Esophagus muscularis mucosa (tissue), 4 donors: ENCODE measurements at regions not wholly inside any gene's neighbourhood (a gene's known extent, or its start where the extent isn't known, plus 50 kb on each side); places are given as distances from the start of the nearest gene placed in this dataset.
"Not testable (repeated sequence)": the region's sequence is repeated elsewhere in the genome, so short reads cannot be mapped to it uniquely, and the experiment has no call there.

Experiments
- DNase-seq: peaks from one replicate; pipeline ENCODE4 v3.0.0-alpha.2; 2017; ENCODE audit errors: extremely low spot score
- H3K27ac ChIP-seq, 4 donors: fragments of 200-600 bp; sonication (generic); replicated peaks in 1 of 4; 1 replicate in 3 of 4; 2 replicates in 1 of 4; pipeline ENCODE4 v1.5.1; 2016 to 2019; ENCODE audit warnings: mild to moderate bottlenecking in 1 of 4
- H3K27me3 ChIP-seq, 4 donors: fragments of 200-600 bp; sonication (generic); one replicate each; pipeline versions ENCODE4 v1.5.1 to v1.6.0; 2016 to 2019
- H3K36me3 ChIP-seq, 4 donors: fragments of 200-600 bp; sonication (generic); one replicate each; pipeline ENCODE4 v1.5.1; 2016 to 2019
- H3K4me1 ChIP-seq, 4 donors: fragments of 200-600 bp; sonication (generic); one replicate each; pipeline ENCODE4 v1.5.1; 2016 to 2019
- H3K4me3 ChIP-seq, 4 donors: fragments of 200-600 bp; sonication (generic); 1 replicate in 2 of 4; 2 replicates in 2 of 4; pipeline ENCODE4 v1.5.1; 2016 to 2019; ENCODE audit warnings: mild to moderate bottlenecking in 4 of 4, moderate library complexity in 1 of 4
- H3K9me3 ChIP-seq, 4 donors: fragments of 200-600 bp; sonication (generic); 1 replicate in 3 of 4; 2 replicates in 1 of 4; pipeline ENCODE4 v1.5.1; 2016 to 2019
- EP300 ChIP-seq: sonication (generic); formaldehyde crosslinking; IDR thresholded peaks from one replicate; pipeline ENCODE4 v1.6.1; 2017; ENCODE audit warnings: antibody characterized with exemption
- POLR2A ChIP-seq: fragments of 450-650 bp; IDR thresholded peaks from one replicate; pipeline ENCODE4 v1.6.1; 2017; ENCODE audit warnings: antibody characterized with exemption, moderate library complexity, mild to moderate bottlenecking, low read depth
- POLR2AphosphoS5 ChIP-seq, 2 donors: sonication (generic); formaldehyde crosslinking; IDR thresholded peaks; one replicate each; pipeline ENCODE4 v1.6.1; 2017; ENCODE audit warnings: antibody characterized with exemption in 2 of 2
- WGBS: methylation state at CpG from one replicate; pipeline ENCODE4 v1.1.5; 2018; 5-methylcytosine and 5-hydroxymethylcytosine counted together
- intact Hi-C: fragments of 100-400 bp; cut with DNase I; formaldehyde crosslinking; loops from one replicate; pipeline ENCODE4 v1.15.1; 2023
- TF ChIP-seq, protein P1 (sequence below), 3 experiments: fragments of 200-600 bp in 2 of 3; fragments of 450-650 bp in 1 of 3; sonication (generic) in 2 of 3; IDR thresholded peaks; one replicate each; pipeline ENCODE4 v1.5.1; 2017 to 2019; ENCODE audit warnings: antibody characterized with exemption in 3 of 3, mild to moderate bottlenecking in 2 of 3, moderate library complexity in 1 of 3

DNA sequence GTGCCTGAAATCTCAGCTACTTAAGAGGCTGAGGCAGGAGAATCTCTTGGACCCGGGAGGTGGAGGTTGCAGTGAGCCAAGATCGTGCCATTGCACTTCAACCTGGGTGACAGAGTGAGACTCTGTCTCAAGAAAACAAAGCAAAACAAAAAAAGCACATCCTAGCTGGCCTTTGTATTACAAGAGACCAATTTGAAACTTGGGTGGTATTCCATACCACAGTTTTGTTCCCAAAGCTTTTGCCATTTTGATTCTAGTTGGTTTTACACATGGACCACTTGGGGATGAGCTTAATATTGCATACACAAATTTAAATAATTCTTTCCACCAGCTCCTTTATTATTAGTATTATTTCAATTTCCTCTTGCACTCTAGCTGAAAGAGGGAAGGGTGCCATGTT, 276.9 kb upstream of the SLC16A7 start:
- no peak overlapping the region for H3K4me3 ChIP-seq
- 96% methylated on average over 2 of the region's 2 CpGs for WGBS
- no peak overlapping the region for H3K27ac ChIP-seq
- H3K36me3 ChIP-seq, result no peaks in the 10 kb centered on the region
- no peaks in the 10 kb centered on the region for H3K9me3 ChIP-seq
- H3K4me1 ChIP-seq, result no peaks in the 10 kb centered on the region
- H3K27me3 ChIP-seq, result no peaks in the 10 kb centered on the region
- intact Hi-C loops, result no loop called here
- TF ChIP-seq, protein P1, sequence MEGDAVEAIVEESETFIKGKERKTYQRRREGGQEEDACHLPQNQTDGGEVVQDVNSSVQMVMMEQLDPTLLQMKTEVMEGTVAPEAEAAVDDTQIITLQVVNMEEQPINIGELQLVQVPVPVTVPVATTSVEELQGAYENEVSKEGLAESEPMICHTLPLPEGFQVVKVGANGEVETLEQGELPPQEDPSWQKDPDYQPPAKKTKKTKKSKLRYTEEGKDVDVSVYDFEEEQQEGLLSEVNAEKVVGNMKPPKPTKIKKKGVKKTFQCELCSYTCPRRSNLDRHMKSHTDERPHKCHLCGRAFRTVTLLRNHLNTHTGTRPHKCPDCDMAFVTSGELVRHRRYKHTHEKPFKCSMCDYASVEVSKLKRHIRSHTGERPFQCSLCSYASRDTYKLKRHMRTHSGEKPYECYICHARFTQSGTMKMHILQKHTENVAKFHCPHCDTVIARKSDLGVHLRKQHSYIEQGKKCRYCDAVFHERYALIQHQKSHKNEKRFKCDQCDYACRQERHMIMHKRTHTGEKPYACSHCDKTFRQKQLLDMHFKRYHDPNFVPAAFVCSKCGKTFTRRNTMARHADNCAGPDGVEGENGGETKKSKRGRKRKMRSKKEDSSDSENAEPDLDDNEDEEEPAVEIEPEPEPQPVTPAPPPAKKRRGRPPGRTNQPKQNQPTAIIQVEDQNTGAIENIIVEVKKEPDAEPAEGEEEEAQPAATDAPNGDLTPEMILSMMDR (IDR thresholded peaks at IDR 0.05), result no peak
- no peak for TF ChIP-seq POLR2AphosphoS5 (IDR thresholded peaks at IDR 0.05)
- no peak for TF ChIP-seq POLR2A
- TF ChIP-seq EP300, result no peak
- no peak for DNase-seq

DNA sequence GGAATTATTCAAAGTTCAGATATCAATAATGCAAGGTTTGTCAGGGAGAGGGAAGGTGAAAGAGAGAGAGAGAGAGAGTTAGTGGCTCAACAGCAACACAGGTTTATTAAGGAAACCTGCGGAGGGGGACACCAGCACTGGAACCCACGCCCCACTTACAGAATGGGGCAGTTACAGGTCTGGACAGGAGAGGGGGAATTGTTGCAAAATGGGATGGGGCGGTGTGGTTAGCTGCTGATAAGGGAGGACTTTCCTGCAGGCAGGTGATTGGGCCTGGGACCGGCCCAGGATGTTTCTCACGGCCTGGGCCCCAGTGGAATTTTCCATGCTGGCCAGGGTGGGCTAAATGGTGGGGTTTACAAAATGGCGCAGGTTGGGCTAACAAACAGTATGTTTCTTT, 278.2 kb upstream of the SLC16A7 start:
- WGBS, result 87% methylated on average over 6 of the region's 6 CpGs
- H3K4me1 ChIP-seq, result no peaks in the 10 kb centered on the region
- no peak for DNase-seq
- no peak overlapping the region for H3K27ac ChIP-seq
- H3K4me3 ChIP-seq, result no peak overlapping the region
- peaks cover 0 to 2% (median 0%) of the 10 kb centered on the region in 4 donors for H3K9me3 ChIP-seq
- intact Hi-C loops, result no loop called here
- TF ChIP-seq POLR2AphosphoS5 (IDR thresholded peaks at IDR 0.05) (no peak), POLR2A (no peak), EP300 (no peak)
- TF ChIP-seq, protein P1 (IDR thresholded peaks at IDR 0.05), result no peak
- H3K36me3 ChIP-seq, result no peaks in the 10 kb centered on the region
- no peaks in the 10 kb centered on the region for H3K27me3 ChIP-seq

DNA sequence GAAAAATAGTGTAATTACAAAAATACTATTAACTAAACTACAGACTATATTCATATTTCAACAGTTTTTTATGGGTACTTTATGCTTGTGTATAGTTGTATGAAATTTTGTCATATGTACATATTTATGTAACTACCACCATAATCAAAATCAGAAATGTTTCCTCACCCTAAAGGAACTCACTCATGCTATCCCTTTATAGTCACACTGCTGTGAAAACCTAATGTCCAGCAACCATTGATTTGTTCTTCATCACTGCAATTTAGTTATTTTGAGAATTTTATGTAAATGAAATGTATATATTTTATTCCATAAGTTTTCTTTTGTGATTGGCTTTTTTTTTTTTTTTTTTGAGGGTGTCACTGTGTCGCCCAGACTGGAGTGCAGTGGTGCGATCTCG, 278.9 kb upstream of the SLC16A7 start:
- Histone ChIP-seq H3K4me1 (no peaks in the 10 kb centered on the region), H3K36me3 (no peaks in the 10 kb centered on the region), H3K9me3 (peaks cover 0 to 8% (median under 1%) of the 10 kb centered on the region in 4 donors), H3K4me3 (no peak overlapping the region), H3K27me3 (no peaks in the 10 kb centered on the region), H3K27ac (no peak overlapping the region)
- intact Hi-C loops, result no loop called here
- no peak for DNase-seq
- 90% methylated on average over 3 of the region's 3 CpGs for WGBS
- TF ChIP-seq EP300, result no peak
- no peak for TF ChIP-seq POLR2AphosphoS5 (IDR thresholded peaks at IDR 0.05)
- TF ChIP-seq, protein P1 (IDR thresholded peaks at IDR 0.05), result no peak
- no peak for TF ChIP-seq POLR2A

DNA sequence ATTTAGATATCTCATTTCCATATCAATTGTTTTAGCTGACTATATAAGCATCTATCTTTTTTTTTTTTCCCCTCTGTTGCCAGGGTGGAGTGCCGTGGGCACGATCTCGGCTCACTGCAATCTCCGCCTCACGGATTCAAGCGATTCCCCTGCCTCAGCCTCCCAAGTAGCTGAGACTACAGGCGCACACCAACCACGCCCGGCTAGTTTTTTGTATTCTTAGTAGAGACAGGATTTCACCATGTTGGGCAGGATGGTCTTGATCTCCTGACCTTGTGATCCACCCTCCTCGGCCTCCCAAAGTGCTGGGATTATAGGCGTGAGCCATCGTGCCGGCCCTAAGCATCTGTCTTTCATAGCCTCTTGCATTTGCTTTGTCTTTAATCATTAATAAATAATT, 279.5 kb upstream of the SLC16A7 start:
- DNase-seq, H3K4me3 ChIP-seq, intact Hi-C loops, H3K27me3 ChIP-seq, H3K27ac ChIP-seq, H3K36me3 ChIP-seq, H3K4me1 ChIP-seq: not testable (repeated sequence)
- H3K9me3 ChIP-seq, result peaks cover 0 to 14% (median 3%) of the 10 kb centered on the region in 4 donors
- 96% methylated on average over 13 of the region's 13 CpGs for WGBS

DNA sequence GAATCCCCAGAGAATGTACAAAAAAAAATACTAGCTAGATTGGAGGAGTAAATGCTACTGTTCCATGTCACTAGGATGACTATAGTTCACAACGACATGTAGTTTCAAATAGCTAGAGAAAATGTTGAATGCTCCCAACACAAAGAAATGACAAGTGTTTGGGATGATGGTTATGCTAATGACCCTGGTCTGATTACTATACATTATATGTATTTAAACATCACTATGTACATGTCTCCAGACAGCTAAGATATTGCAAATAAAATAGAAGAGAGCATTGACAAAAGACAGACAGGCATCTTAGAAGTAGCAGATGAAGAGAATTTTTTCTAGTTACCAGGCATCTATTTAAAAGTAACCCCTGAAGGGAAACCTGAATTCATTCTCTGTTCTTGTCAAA, 281.6 kb upstream of the SLC16A7 start:
- no peak for DNase-seq
- WGBS, result 83% methylated on average over 1 of the region's 1 CpG
- TF ChIP-seq, protein P1 (IDR thresholded peaks at IDR 0.05), result no peak
- TF ChIP-seq POLR2AphosphoS5 (IDR thresholded peaks at IDR 0.05) (no peak), EP300 (no peak), POLR2A (no peak)
- intact Hi-C loops, result no loop called here
- Histone ChIP-seq H3K36me3 (no peaks in the 10 kb centered on the region), H3K4me3 (no peak overlapping the region), H3K27ac (no peak overlapping the region), H3K4me1 (no peaks in the 10 kb centered on the region), H3K9me3 (peaks cover 0 to 21% (median 5%) of the 10 kb centered on the region in 4 donors), H3K27me3 (no peaks in the 10 kb centered on the region)
